ENCODE measurements at regions not wholly inside any gene's neighbourhood (a gene's known extent, or its start where the extent isn't known, plus 50 kb on each side); places are given as distances from the start of the nearest gene placed in this dataset.
"Not testable (repeated sequence)": the region's sequence is repeated elsewhere in the genome, so short reads cannot be mapped to it uniquely, and the experiment has no call there.

DNA sequence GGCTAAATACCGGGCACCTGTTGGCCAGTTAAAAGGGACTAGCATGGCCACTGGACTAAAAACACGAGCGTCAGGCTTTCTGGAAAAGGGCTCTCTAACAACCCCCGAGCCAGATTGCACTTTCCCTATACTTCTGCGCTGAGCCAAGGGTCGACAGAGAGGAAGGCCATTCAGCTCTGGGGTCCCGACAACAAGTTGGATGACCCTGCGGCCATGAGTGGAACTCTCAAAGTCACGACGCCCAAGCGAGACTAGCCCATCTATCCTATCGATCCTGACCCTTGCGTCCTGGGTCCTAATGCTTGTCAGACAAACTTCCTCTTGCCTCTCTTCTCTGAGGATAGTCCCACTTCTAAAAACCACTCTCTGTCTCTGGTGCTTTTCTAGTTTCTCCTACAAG, 99.9 kb upstream of the PRDX6 start:
- TF ChIP-seq, protein P1, sequence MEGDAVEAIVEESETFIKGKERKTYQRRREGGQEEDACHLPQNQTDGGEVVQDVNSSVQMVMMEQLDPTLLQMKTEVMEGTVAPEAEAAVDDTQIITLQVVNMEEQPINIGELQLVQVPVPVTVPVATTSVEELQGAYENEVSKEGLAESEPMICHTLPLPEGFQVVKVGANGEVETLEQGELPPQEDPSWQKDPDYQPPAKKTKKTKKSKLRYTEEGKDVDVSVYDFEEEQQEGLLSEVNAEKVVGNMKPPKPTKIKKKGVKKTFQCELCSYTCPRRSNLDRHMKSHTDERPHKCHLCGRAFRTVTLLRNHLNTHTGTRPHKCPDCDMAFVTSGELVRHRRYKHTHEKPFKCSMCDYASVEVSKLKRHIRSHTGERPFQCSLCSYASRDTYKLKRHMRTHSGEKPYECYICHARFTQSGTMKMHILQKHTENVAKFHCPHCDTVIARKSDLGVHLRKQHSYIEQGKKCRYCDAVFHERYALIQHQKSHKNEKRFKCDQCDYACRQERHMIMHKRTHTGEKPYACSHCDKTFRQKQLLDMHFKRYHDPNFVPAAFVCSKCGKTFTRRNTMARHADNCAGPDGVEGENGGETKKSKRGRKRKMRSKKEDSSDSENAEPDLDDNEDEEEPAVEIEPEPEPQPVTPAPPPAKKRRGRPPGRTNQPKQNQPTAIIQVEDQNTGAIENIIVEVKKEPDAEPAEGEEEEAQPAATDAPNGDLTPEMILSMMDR (IDR thresholded peaks at IDR 0.05; ENCODE audit: extremely low read depth, insufficient read depth, missing control alignments) = no peak
- in situ Hi-C loops (cut with MboI; ENCODE audit: low pct_unique_long_range_greater_than_20kb, low sequenced_read_pairs, unreplicated experiment) = no loop called here
- DNase-seq (ENCODE audit: low spot score) = no peak

DNA sequence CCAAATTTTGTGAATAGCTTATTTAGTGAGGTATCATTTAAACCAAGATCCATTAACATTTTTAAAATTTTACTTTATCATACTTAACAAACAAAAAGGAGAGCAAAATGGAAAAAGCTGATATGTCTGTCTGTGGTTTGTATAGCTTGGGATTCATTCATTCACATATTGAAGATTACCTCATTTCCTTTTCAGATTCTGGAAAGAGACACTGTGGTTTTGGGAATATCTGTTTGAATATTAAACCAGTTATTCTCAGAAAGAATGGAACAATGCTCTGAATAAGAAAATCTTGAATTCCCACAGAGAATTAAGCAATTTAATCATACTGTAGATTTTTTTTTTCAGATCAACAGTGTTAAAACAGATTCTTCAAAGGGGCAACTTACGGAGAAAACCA, 93.8 kb upstream of the PRDX6 start:
- TF ChIP-seq, protein P1 (IDR thresholded peaks at IDR 0.05; ENCODE audit: extremely low read depth, insufficient read depth, missing control alignments) = no peak
- in situ Hi-C loops (cut with MboI; ENCODE audit: low pct_unique_long_range_greater_than_20kb, low sequenced_read_pairs, unreplicated experiment) = no loop called here
- DNase-seq (ENCODE audit: low spot score) = no peak

DNA sequence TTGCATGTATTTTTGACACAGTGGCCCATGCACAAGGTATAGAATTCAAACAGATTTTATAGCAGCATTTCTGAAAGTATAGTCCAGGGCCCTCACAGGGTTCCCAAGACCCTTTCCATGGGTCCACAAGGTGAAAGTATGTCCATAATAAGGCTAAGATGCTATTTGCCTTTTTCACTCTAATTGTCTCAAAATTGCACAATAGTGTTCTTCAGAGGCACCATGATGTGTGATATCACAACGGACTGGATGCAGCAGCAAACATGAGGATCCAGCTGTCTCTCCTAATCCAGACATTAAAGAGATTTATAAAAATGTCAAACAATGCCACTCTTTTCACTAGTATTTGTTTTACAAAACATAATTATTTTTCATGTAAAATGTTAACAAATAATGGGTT, 88.8 kb upstream of the PRDX6 start:
- TF ChIP-seq, protein P1 (IDR thresholded peaks at IDR 0.05; ENCODE audit: extremely low read depth, insufficient read depth, missing control alignments) = no peak
- in situ Hi-C loops (cut with MboI; ENCODE audit: low pct_unique_long_range_greater_than_20kb, low sequenced_read_pairs, unreplicated experiment) = no loop called here
- no peak for DNase-seq (ENCODE audit: low spot score)

DNA sequence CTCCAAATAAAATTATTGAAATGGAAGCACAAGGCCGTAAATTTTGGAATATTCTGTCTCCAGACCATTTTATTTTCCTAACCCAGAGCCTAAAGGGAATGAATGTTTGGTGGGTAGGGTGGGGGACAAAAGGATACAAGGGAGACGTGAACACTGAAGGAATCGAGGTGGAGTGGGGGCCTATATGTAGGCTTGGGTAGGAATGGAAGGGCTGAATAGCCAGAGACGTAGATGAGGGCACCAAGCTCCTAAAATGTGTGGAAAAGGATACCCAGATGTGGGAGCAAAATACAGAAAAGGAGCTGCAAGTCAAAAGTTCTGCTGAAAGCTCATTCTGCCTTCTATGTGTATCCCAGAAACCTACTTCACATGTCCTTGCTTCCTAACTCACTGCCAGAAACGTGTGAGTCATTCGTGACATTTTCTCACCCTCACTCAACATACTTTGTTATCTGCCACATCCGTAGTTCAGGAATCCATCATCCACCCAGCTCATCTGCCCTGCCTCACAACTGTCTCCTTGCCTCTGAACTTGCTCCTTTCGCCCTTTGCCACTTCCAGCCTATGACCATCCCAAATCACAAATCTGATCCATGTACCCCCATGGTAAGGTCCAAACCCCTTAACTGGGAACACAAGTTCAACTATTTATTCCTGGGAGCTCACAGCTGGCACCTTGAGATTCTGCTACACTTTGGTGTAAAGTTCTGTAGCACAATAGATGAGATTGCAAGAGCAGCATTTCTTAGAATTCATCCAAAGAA, 84.1 kb upstream of the PRDX6 start:
- in situ Hi-C loops (cut with MboI; ENCODE audit: low pct_unique_long_range_greater_than_20kb, low sequenced_read_pairs, unreplicated experiment) = no loop called here
- TF ChIP-seq, protein P1 (IDR thresholded peaks at IDR 0.05; ENCODE audit: extremely low read depth, insufficient read depth, missing control alignments) = no peak
- DNase-seq (ENCODE audit: low spot score) = no peak

DNA sequence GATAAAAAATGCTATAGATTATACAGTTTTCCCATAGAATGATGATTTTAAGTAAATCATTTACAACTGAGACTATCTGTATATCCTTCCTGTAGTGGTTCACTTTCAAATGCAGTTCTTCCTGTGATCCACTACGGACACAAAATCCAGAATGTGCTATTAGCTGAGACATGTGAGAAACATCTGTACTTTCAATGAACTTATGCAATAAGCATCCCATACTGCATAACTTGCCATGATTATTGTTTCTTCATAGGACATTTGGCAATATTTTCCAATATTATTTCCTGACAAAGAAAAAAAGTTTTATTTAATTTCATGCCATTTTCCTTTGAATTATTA, 83.5 kb upstream of the PRDX6 start:
- no peak for DNase-seq (ENCODE audit: low spot score)
- TF ChIP-seq, protein P1 (IDR thresholded peaks at IDR 0.05; ENCODE audit: extremely low read depth, insufficient read depth, missing control alignments) = no peak
- in situ Hi-C loops (cut with MboI; ENCODE audit: low pct_unique_long_range_greater_than_20kb, low sequenced_read_pairs, unreplicated experiment) = no loop called here

DNA sequence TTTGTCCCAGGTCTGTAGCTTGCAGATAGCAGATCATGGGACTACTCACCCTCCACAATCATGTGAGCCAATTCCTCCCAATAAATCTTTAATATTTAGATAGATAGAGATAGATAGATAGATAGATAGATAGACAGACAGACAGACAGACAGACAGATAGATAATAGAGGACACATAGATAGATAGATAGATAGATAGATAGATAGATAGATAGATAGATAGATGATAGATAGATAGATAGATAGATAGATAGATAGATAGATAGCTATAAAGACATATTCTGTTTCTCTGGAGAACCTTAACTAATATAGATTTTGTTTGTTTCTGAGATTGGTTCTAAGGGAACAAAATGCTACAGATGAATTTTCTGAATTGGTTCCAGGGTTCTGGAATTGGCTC, 82.3 kb upstream of the PRDX6 start:
- in situ Hi-C loops (cut with MboI; ENCODE audit: low pct_unique_long_range_greater_than_20kb, low sequenced_read_pairs, unreplicated experiment); DNase-seq (ENCODE audit: low spot score): not testable (repeated sequence)

DNA sequence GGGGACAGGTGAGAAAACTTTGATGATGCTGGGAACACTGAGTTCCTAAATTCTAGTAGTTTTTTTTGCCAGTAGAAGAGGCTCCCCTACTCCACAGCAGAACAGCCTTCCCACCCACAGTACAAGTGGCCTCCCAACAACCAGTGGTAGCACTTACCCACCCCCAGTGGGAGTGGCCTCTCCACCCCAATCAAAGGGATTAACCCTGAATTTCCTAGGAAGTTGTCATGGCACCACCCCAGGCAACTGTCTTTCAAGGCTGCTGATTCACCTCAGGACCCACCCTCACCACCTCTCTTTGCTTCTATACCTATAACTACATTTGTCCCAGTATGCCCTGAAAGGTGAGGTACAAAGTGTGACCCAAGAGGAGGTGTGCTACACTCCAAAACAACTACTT, 81.4 kb upstream of the PRDX6 start:
- DNase-seq (ENCODE audit: low spot score) = no peak
- in situ Hi-C loops (cut with MboI; ENCODE audit: low pct_unique_long_range_greater_than_20kb, low sequenced_read_pairs, unreplicated experiment) = no loop called here
- TF ChIP-seq, protein P1 (IDR thresholded peaks at IDR 0.05; ENCODE audit: extremely low read depth, insufficient read depth, missing control alignments) = no peak

Data from GM13977 (cell line).